Lung (tissue), 11 donors: ENCODE measurements at regions not wholly inside any gene's neighbourhood (a gene's known extent, or its start where the extent isn't known, plus 50 kb on each side); places are given as distances from the start of the nearest gene placed in this dataset.

Source experiments
- ATAC-seq: fragments of 200-7000 bp; cut with Tn5 transposase; one replicate; pipeline ENCODE4 v1.9.1; 2020; ENCODE audit warnings: moderate number of reproducible peaks; ENCODE audit not compliant: insufficient read depth, low FRiP score
- DNase-seq, 3 donors: peaks; one replicate each; pipeline ENCODE4 v3.0.0-alpha.2; 2013 to 2017
- H3K27ac ChIP-seq, 2 donors: one replicate each; pipeline ENCODE4 v1.5.1; 2013; ENCODE audit warnings: mild to moderate bottlenecking in 2 of 2, moderate library complexity in 2 of 2, control low read depth in 1 of 2, inconsistent platforms in 1 of 2, low read depth in 1 of 2, low read length in 1 of 2
- H3K27me3 ChIP-seq, 3 donors: one replicate each; pipeline ENCODE4 v1.5.1; 2013; ENCODE audit warnings: low read length in 2 of 3; ENCODE audit not compliant: control insufficient read depth in 3 of 3, insufficient read depth in 3 of 3
- H3K36me3 ChIP-seq, 4 donors: one replicate each; pipeline ENCODE4 v1.5.1; 2013; ENCODE audit warnings: low read length in 4 of 4, mild to moderate bottlenecking in 1 of 4, moderate library complexity in 1 of 4; ENCODE audit not compliant: control insufficient read depth in 4 of 4, insufficient read depth in 4 of 4
- H3K4me1 ChIP-seq, 5 donors: one replicate each; pipeline ENCODE4 v1.5.1; 2013; ENCODE audit warnings: low read length in 5 of 5, mild to moderate bottlenecking in 2 of 5, moderate library complexity in 1 of 5; ENCODE audit not compliant: control insufficient read depth in 5 of 5, insufficient read depth in 5 of 5
- H3K4me3 ChIP-seq: one replicate; pipeline ENCODE4 v1.5.1; 2013; ENCODE audit warnings: mild to moderate bottlenecking, control low read depth, moderate library complexity
- H3K9ac ChIP-seq, 2 donors: one replicate each; pipeline ENCODE4 v1.5.1; 2013; ENCODE audit warnings: low read length in 2 of 2, control low read depth in 1 of 2; ENCODE audit not compliant: insufficient read depth in 1 of 2
- H3K9me3 ChIP-seq, 4 donors: one replicate each; pipeline ENCODE4 v1.5.1; 2013; ENCODE audit warnings: low read length in 3 of 4, mild to moderate bottlenecking in 1 of 4, moderate library complexity in 1 of 4; ENCODE audit not compliant: control insufficient read depth in 4 of 4, insufficient read depth in 3 of 4
- whole genome bisulfite sequencing, 2 donors: extraction: QIAGEN DNeasy Blood & Tissue Kit; methylation state at CpG; one replicate each; pipeline ENCODE4 v1.1.7; 2013; 5-methylcytosine and 5-hydroxymethylcytosine counted together
- TF ChIP-seq, protein P1 (sequence below): IDR thresholded peaks from 2 replicates; pipeline ENCODE4 v1.5.1; 2012; ENCODE audit warnings: mild to moderate bottlenecking; ENCODE audit errors: control extremely low read depth, extremely low read depth
- donor health status: control.
- donor health status: control.
- donor health status: Bipolar disorder and iron deficiency.
- donor health status: healthy.
- donor health status: DM: yes; HTN: yes; CAD: no.

DNA sequence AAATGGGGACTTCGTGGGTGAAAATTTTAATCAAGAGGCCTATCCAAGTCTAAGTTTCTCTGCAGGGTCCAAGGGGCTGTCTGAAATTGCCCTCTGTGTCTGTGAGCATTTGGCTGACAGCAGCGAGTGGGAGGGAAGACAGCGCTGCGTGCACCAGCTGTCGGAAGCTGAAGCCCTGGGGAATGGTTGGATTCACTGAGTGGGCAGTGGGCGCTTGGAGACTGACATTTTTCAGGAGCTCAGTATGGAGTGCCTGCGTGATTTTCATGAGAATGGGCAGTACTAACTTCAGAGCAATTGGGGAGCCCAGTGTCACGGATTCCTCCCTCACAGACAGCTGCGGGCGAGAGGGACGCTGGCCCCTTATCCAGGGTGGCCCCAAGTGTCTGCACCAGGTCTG lies 388.8 kb upstream of the B3GAT1 start:
- ATAC-seq: no peak

DNA sequence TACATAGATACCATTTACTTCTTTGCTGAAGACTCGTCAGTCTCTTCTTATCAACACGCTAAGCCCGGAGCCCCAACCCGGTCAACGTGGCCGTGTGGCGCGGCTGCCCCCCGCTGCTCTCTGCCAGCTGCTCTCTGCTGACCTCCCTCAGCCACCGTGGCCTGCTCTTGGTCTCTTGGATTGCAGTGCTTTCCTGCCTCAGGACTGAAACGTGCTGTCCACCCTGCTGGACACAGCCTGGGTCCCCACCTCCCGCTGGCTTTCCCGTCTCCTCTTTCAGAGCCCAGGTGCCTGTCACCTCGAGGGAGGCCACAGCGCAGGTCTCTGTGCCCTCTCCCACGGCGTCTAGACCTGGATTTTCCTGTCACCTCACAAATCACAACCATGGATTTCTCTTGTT lies 388.1 kb upstream of the B3GAT1 start:
- ATAC-seq (no peak), DNase-seq (no peak)
- Histone ChIP-seq H3K27me3 (peaks cover 0 to 39% (median 12%) of the 10 kb centered on the region in 3 donors), H3K4me3 (no peak overlapping the region), H3K27ac (no peak overlapping the region), H3K9me3 (peaks cover 0 to 2% (median 0%) of the 10 kb centered on the region in 4 donors), H3K36me3 (no peaks in the 10 kb centered on the region), H3K9ac (no peak overlapping the region), H3K4me1 (no peaks in the 10 kb centered on the region)
- TF ChIP-seq, protein P1, sequence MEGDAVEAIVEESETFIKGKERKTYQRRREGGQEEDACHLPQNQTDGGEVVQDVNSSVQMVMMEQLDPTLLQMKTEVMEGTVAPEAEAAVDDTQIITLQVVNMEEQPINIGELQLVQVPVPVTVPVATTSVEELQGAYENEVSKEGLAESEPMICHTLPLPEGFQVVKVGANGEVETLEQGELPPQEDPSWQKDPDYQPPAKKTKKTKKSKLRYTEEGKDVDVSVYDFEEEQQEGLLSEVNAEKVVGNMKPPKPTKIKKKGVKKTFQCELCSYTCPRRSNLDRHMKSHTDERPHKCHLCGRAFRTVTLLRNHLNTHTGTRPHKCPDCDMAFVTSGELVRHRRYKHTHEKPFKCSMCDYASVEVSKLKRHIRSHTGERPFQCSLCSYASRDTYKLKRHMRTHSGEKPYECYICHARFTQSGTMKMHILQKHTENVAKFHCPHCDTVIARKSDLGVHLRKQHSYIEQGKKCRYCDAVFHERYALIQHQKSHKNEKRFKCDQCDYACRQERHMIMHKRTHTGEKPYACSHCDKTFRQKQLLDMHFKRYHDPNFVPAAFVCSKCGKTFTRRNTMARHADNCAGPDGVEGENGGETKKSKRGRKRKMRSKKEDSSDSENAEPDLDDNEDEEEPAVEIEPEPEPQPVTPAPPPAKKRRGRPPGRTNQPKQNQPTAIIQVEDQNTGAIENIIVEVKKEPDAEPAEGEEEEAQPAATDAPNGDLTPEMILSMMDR: no peak
- WGBS, 2 donors: 80 to 83% methylated on average over 17 of the region's 17 CpGs

More for the DNA sequence above, 388.8 kb upstream of the B3GAT1 start:
- H3K9ac ChIP-seq: no peak overlapping the region
- H3K4me1 ChIP-seq: no peaks in the 10 kb centered on the region
- H3K27ac ChIP-seq: no peak overlapping the region
- no peaks in the 10 kb centered on the region for H3K36me3 ChIP-seq
- WGBS, 2 donors: 62 to 80% methylated on average over 11 of the region's 11 CpGs
- peaks cover 0 to 39% (median 12%) of the 10 kb centered on the region in 3 donors for H3K27me3 ChIP-seq
- TF ChIP-seq, protein P1: no peak
- H3K4me3 ChIP-seq: no peak overlapping the region
- H3K9me3 ChIP-seq: peaks cover 0 to 2% (median 0%) of the 10 kb centered on the region in 4 donors
- peak in 2 of 3 donors; percentile 4 to 15 for DNase-seq

DNA sequence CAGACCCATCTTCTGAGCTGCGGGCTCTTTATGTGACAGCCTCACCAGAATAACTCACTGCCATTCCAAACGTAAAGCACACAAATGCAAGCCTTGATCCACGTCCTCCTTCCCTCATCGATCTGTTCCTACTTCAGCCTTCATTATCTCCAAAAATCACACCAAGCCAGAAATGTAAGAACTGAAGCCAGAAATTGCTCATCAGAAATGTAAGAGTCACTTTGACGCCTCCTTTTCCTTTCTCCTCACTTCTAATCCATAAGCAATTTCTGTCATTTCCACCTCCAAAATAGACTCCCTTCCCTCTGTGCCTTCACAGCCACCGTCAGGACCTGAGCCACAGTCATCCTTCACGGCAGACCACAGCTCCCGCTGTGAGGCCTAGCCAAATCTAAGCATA lies 387.3 kb upstream of the B3GAT1 start:
- Histone ChIP-seq H3K9me3 (peaks cover 0 to 5% (median 0%) of the 10 kb centered on the region in 4 donors), H3K27ac (no peak overlapping the region), H3K4me3 (no peak overlapping the region), H3K9ac (no peak overlapping the region), H3K27me3 (peaks cover 0 to 39% (median 12%) of the 10 kb centered on the region in 3 donors), H3K4me1 (no peaks in the 10 kb centered on the region), H3K36me3 (no peaks in the 10 kb centered on the region)
- ATAC-seq (no peak), DNase-seq (no peak)
- TF ChIP-seq, protein P1: no peak
- 80 to 87% methylated on average over 8 of the region's 8 CpGs for WGBS, 2 donors
